ENCODE measurements at regions not wholly inside any gene's neighbourhood (a gene's known extent, or its start where the extent isn't known, plus 50 kb on each side); places are given as distances from the start of the nearest gene placed in this dataset.

- DNase-seq = no peak
These were observed 1355.6 kb downstream of the FSTL5 start for GRCh38 chr4:160808174-160808573.

- DNase-seq = no peak
These were observed 1354.2 kb downstream of the FSTL5 start for GRCh38 chr4:160809576-160809975.

- DNase-seq = no peak
These were observed 1353.4 kb downstream of the FSTL5 start for GRCh38 chr4:160810424-160810823.

GRCh38 chr4:160810941-160811340 lies 1352.9 kb downstream of the FSTL5 start:
- no peak for DNase-seq

GRCh38 chr4:160811956-160812355 lies 1351.8 kb downstream of the FSTL5 start:
- no peak for DNase-seq

- no peak for DNase-seq
These were observed 1349.1 kb downstream of the FSTL5 start for GRCh38 chr4:160814726-160815125.

GRCh38 chr4:160818571-160818970 lies 1345.2 kb downstream of the FSTL5 start:
- DNase-seq = no peak

- DNase-seq = no peak
These were observed 1344.0 kb downstream of the FSTL5 start for GRCh38 chr4:160819791-160820190.

GRCh38 chr4:160824481-160824880 lies 1339.3 kb downstream of the FSTL5 start:
- DNase-seq = no peak

GRCh38 chr4:160825644-160826338 lies 1338.0 kb downstream of the FSTL5 start:
- DNase-seq = no peak

- no peak for DNase-seq
These were observed 1337.5 kb downstream of the FSTL5 start for GRCh38 chr4:160826339-160826679.

GRCh38 chr4:160831165-160831922 lies 1332.5 kb downstream of the FSTL5 start:
- no peak for DNase-seq

- DNase-seq = no peak
These were observed 1328.0 kb downstream of the FSTL5 start for GRCh38 chr4:160835789-160836188.

GRCh38 chr4:160836431-160836830 lies 1327.4 kb downstream of the FSTL5 start:
- no peak for DNase-seq

GRCh38 chr4:160846121-160846520 lies 1317.7 kb downstream of the FSTL5 start:
- DNase-seq = no peak

GRCh38 chr4:160847228-160847627 lies 1316.6 kb downstream of the FSTL5 start:
- DNase-seq = no peak

GRCh38 chr4:160848489-160848888 lies 1315.3 kb downstream of the FSTL5 start:
- DNase-seq = no peak

- DNase-seq = no peak
These were observed 1314.7 kb downstream of the FSTL5 start for GRCh38 chr4:160848901-160849760.

- DNase-seq = no peak
These were observed 1299.5 kb downstream of the FSTL5 start for GRCh38 chr4:160864253-160864652.

- no peak for DNase-seq
These were observed 1293.9 kb downstream of the FSTL5 start for GRCh38 chr4:160869899-160870298.

- DNase-seq = no peak
These were observed 1291.3 kb downstream of the FSTL5 start for GRCh38 chr4:160872491-160872890.

- DNase-seq = no peak
These were observed 1286.6 kb downstream of the FSTL5 start for GRCh38 chr4:160877087-160877790.

GRCh38 chr4:160880180-160880579 lies 1283.6 kb downstream of the FSTL5 start:
- DNase-seq = no peak
